ENCODE measurements at regions not wholly inside any gene's neighbourhood (a gene's known extent, or its start where the extent isn't known, plus 50 kb on each side); places are given as distances from the start of the nearest gene placed in this dataset.

DNA sequence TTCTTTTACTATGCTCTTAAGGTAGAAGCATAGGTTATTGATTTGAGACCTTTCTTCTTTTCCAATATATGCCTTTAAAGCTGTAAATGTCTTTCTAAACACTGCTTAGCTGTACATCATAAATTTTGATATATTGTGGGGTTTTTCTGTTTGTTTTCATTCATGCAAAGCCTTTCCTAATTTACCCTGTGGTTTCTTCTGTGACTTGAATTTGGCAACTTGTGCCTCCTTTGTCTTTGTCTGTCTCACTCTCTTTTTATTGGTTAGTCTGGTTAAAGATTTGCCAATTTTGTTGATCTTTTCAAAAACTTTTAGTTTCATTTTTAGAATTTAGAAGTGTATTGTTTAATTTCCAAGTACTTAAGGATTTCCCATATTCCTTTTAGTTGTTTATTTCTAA lies 343.1 kb downstream of the OXSM start:
- no peak for TF ChIP-seq CTCF (IDR thresholded peaks at IDR 0.05)
- TF ChIP-seq EZH2 (IDR thresholded peaks at IDR 0.05): no peak
- TF ChIP-seq EZH2phosphoT487 (IDR thresholded peaks at IDR 0.05): no peak
